ENCODE measurements at regions not wholly inside any gene's neighbourhood (a gene's known extent, or its start where the extent isn't known, plus 50 kb on each side); places are given as distances from the start of the nearest gene placed in this dataset.

DNA sequence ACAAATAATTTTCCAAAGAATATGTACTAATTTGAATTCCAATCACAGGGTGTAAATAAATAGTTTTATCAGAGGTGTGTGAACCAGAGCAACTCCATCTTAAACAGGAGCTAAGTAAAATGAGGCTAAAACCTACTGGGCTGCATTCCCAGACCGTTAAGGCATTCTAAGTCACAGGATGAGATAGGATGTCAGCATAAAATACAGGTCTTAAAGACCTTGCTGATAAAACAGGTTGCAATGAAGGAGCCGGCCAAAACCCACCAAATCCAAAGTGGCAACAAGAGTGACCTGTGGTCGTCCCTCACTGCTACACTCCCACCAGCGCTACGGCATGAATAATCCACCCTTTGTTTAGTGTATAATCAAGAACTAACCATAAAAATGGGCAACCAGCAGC is 291.7 kb upstream of the SEMA3D start:
- TF ChIP-seq, protein P1, sequence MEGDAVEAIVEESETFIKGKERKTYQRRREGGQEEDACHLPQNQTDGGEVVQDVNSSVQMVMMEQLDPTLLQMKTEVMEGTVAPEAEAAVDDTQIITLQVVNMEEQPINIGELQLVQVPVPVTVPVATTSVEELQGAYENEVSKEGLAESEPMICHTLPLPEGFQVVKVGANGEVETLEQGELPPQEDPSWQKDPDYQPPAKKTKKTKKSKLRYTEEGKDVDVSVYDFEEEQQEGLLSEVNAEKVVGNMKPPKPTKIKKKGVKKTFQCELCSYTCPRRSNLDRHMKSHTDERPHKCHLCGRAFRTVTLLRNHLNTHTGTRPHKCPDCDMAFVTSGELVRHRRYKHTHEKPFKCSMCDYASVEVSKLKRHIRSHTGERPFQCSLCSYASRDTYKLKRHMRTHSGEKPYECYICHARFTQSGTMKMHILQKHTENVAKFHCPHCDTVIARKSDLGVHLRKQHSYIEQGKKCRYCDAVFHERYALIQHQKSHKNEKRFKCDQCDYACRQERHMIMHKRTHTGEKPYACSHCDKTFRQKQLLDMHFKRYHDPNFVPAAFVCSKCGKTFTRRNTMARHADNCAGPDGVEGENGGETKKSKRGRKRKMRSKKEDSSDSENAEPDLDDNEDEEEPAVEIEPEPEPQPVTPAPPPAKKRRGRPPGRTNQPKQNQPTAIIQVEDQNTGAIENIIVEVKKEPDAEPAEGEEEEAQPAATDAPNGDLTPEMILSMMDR (IDR thresholded peaks at IDR 0.05) = no peak
- TF ChIP-seq EP300 (IDR thresholded peaks at IDR 0.05) = no peak
